GM21529 (cell line): ENCODE measurements at regions not wholly inside any gene's neighbourhood (a gene's known extent, or its start where the extent isn't known, plus 50 kb on each side); places are given as distances from the start of the nearest gene placed in this dataset.

Experiments used
- ATAC-seq: cut with Tn5 transposase; IDR thresholded peaks from one replicate; pipeline ENCODE4 v1.9.1; 2021; ENCODE audit not compliant: unreplicated experiment

DNA sequence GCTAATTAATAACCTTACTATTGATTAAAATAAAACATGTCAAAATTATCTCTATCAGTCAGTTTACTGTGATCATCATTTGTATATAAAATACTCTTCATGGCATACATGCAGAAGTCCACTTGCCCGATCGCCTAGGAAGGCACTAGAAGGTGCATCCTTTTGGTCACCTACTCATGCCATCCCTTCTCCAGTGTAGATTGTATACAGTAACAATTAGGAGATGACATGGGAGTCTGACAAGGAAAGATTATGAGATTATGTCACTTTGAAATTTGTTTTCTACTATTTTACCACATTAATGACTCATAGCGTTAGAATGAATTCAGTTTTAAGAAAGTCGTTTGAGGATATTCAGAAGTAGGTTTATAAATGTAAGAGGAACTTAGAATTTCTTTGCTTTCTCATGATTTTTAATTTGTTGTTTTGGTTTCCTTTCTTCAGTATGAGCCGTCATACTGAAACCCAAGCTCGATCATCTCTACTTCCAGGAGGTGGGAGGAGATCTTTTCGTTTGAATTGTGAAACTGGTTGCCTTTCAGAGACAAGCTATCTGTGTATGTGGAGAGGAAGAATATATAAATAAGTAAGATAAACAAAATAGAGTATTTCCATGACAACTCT, 51.1 kb upstream of the UNC5C start:
- peak; percentile 88 for ATAC-seq
